ENCODE measurements at regions not wholly inside any gene's neighbourhood (a gene's known extent, or its start where the extent isn't known, plus 50 kb on each side); places are given as distances from the start of the nearest gene placed in this dataset.

DNA sequence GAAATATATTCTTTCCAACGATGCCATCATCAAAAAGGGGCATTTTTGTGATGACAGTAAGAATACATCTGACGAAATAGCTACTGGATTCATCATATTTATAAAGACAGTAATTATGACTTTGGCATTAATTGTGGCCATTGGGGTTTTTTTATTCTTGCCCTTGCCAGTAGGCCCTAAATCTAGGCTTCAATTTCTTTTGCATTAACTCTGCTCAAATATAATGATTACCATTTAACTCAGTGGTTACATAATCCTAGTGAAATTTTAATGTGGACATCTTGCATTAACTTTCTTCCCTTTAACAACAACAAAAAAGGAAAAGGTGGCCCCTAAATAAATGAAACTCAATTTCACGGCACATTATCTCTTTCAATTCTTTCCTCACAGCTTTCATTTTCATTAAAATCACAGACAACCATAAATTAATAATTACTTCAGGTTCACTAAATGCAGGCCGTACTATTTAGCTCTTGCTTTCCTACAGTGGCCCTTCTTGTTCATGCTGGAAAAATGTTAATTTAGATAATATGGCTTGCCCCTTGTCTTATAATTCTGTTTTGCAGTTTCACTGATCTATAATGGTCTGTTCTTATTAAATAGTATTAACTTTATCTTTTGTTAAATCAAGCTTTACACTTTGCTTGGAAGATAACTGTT is 615.6 kb downstream of the DACH1 start:
- intact Hi-C loops (cut with DNase I): no loop called here
- Histone ChIP-seq H3K27me3 (no peaks in the 10 kb centered on the region), H3K36me3 (no peaks in the 10 kb centered on the region), H3K4me1 (ENCODE audit: insufficient read depth) (no peaks in the 10 kb centered on the region), H3K9me3 (no peaks in the 10 kb centered on the region), H3K27ac (no peak overlapping the region), H3K4me3 (no peak overlapping the region)
- no peak for DNase-seq
- TF ChIP-seq, protein P1, sequence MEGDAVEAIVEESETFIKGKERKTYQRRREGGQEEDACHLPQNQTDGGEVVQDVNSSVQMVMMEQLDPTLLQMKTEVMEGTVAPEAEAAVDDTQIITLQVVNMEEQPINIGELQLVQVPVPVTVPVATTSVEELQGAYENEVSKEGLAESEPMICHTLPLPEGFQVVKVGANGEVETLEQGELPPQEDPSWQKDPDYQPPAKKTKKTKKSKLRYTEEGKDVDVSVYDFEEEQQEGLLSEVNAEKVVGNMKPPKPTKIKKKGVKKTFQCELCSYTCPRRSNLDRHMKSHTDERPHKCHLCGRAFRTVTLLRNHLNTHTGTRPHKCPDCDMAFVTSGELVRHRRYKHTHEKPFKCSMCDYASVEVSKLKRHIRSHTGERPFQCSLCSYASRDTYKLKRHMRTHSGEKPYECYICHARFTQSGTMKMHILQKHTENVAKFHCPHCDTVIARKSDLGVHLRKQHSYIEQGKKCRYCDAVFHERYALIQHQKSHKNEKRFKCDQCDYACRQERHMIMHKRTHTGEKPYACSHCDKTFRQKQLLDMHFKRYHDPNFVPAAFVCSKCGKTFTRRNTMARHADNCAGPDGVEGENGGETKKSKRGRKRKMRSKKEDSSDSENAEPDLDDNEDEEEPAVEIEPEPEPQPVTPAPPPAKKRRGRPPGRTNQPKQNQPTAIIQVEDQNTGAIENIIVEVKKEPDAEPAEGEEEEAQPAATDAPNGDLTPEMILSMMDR (IDR thresholded peaks at IDR 0.05): no peak
- no peak for TF ChIP-seq EP300 (IDR thresholded peaks at IDR 0.05)
- no peak for TF ChIP-seq POLR2A (IDR thresholded peaks at IDR 0.05)
- 79 to 88% (median 88%) methylated on average over 4 of the region's 4 CpGs for WGBS, 3 donors

DNA sequence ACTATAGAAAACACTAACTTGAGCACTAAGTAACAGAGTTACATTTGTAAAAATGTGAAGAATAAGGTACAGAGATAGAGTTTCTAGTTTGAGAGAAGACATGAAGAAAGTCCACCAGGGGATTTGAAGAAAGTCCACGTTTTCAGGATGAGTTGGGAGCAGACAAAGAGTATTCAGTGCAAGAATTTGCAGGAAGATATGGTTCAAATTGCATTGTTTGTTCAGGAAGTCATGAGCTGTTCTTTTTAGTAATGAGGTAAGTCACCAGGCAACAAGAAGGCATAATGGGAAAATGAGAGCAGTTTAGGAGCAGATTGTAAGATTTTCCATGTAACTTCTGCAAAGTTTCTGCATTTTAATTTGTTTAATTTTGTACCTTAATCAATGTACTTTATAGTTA is 618.0 kb downstream of the DACH1 start:
- intact Hi-C loops (cut with DNase I): no loop called here
- Histone ChIP-seq H3K4me1 (ENCODE audit: insufficient read depth) (no peaks in the 10 kb centered on the region), H3K36me3 (no peaks in the 10 kb centered on the region), H3K27ac (no peak overlapping the region), H3K4me3 (no peak overlapping the region), H3K27me3 (no peaks in the 10 kb centered on the region), H3K9me3 (no peaks in the 10 kb centered on the region)
- 50 to 65% (median 61%) methylated on average over 1 of the region's 1 CpG for WGBS, 3 donors
- no peak for DNase-seq
- TF ChIP-seq, protein P1 (IDR thresholded peaks at IDR 0.05): no peak
- TF ChIP-seq POLR2A (IDR thresholded peaks at IDR 0.05) (no peak), EP300 (IDR thresholded peaks at IDR 0.05) (no peak)

DNA sequence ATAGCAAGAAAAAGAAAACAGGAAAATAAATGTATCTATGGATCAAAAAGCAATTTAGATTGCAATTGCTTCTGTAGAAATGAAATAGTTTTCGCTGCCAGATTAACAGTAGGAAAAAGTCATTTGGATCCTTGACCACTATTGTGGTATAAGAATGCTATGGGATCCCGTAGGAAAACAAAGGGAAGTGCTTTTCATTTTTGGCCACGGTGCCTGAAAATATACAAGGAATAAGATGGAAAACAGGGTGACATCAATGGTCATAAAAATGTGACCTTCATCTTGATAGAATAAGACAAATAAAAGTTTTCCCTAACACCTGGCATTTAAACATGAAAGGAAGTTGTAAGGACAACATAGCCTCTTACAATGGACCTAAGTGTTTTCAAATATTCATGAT is 622.8 kb downstream of the DACH1 start:
- no peaks in the 10 kb centered on the region for H3K9me3 ChIP-seq
- no peak for DNase-seq
- H3K36me3 ChIP-seq: no peaks in the 10 kb centered on the region
- TF ChIP-seq POLR2A (IDR thresholded peaks at IDR 0.05) (no peak), EP300 (IDR thresholded peaks at IDR 0.05) (no peak)
- TF ChIP-seq, protein P1 (IDR thresholded peaks at IDR 0.05): no peak
- 69 to 85% (median 80%) methylated on average over 3 of the region's 3 CpGs for WGBS, 3 donors
- no peaks in the 10 kb centered on the region for H3K27me3 ChIP-seq
- no peak overlapping the region for H3K4me3 ChIP-seq
- H3K27ac ChIP-seq: no peak overlapping the region
- intact Hi-C loops (cut with DNase I): no loop called here
- no peaks in the 10 kb centered on the region for H3K4me1 ChIP-seq (ENCODE audit: insufficient read depth)

DNA sequence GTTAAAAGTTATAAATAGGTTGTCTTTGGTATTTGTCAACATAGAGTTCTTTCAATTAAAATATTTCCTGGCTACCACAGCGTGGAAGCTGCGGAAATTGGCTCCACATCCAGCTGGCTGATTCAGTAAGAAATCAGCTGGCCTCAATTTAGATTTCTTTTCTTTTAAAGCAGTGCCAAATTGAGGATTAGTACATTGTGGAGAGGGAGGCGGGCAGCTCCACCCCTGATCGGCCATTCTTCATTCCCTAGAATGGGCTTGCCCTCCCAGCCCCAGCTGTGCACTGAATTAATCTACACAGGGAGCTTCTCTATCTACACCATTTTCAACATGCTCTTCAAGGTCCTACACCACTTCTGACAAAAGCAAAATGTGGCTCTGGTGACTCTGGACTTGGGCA is 624.8 kb downstream of the DACH1 start:
- Histone ChIP-seq H3K27me3 (no peaks in the 10 kb centered on the region), H3K4me1 (ENCODE audit: insufficient read depth) (no peaks in the 10 kb centered on the region), H3K9me3 (no peaks in the 10 kb centered on the region), H3K36me3 (no peaks in the 10 kb centered on the region), H3K27ac (no peak overlapping the region), H3K4me3 (no peak overlapping the region)
- intact Hi-C loops (cut with DNase I): no loop called here
- DNase-seq: no peak
- TF ChIP-seq EP300 (IDR thresholded peaks at IDR 0.05): no peak
- TF ChIP-seq, protein P1 (IDR thresholded peaks at IDR 0.05): no peak
- TF ChIP-seq POLR2A (IDR thresholded peaks at IDR 0.05): no peak
- 2 to 12% (median 9%) methylated on average over 4 of the region's 4 CpGs for WGBS, 3 donors

Measured in ovary (tissue), 7 donors.